Mesothelial cell of epicardium (in vitro differentiated cells): ENCODE measurements at regions not wholly inside any gene's neighbourhood (a gene's known extent, or its start where the extent isn't known, plus 50 kb on each side); places are given as distances from the start of the nearest gene placed in this dataset.

Experiments used
- DNase-seq, 2 experiments: peaks; one replicate each; pipeline ENCODE4 v3.0.0; 2021; ENCODE audit warnings: low spot score in 2 of 2; ENCODE audit not compliant: unreplicated experiment in 2 of 2
- H3K27ac Mint-ChIP-seq: 2 replicates; pipeline ENCODE4 v1.8.0; 2021; ENCODE audit warnings: mixed read lengths
- H3K27me3 Mint-ChIP-seq: 2 replicates; pipeline ENCODE4 v1.8.0; 2021; ENCODE audit warnings: low read depth, mixed read lengths
- H3K36me3 Mint-ChIP-seq: 2 replicates; pipeline ENCODE4 v1.8.0; 2021; ENCODE audit warnings: mixed read lengths
- H3K4me1 Mint-ChIP-seq: 2 replicates; pipeline ENCODE4 v1.8.0; 2021; ENCODE audit warnings: mixed read lengths
- H3K4me3 Mint-ChIP-seq: 2 replicates; pipeline ENCODE4 v1.8.0; 2021; ENCODE audit warnings: mild to moderate bottlenecking, moderate library complexity, mixed read lengths
- H3K9me3 Mint-ChIP-seq: 2 replicates; pipeline ENCODE4 v1.8.0; 2021; ENCODE audit warnings: mixed read lengths
- TF ChIP-seq, protein P1 (sequence below): fragments of 200-600 bp; sonication (generic); IDR thresholded peaks from one replicate; pipeline ENCODE4 v1.5.0; 2021; ENCODE audit warnings: antibody characterized with exemption; ENCODE audit not compliant: unreplicated experiment

GRCh38 chr14:34204774-34205173, 253.9 kb upstream of the EGLN3 start:
- H3K27ac Mint-ChIP-seq, result no peak overlapping the region
- peaks cover 8% of the 10 kb centered on the region for H3K4me1 Mint-ChIP-seq
- no peaks in the 10 kb centered on the region for H3K36me3 Mint-ChIP-seq
- H3K4me3 Mint-ChIP-seq, result no peak overlapping the region
- H3K27me3 Mint-ChIP-seq, result peaks cover 5% of the 10 kb centered on the region
- H3K9me3 Mint-ChIP-seq, result peaks cover 10% of the 10 kb centered on the region
- no peak for DNase-seq
- TF ChIP-seq, protein P1, sequence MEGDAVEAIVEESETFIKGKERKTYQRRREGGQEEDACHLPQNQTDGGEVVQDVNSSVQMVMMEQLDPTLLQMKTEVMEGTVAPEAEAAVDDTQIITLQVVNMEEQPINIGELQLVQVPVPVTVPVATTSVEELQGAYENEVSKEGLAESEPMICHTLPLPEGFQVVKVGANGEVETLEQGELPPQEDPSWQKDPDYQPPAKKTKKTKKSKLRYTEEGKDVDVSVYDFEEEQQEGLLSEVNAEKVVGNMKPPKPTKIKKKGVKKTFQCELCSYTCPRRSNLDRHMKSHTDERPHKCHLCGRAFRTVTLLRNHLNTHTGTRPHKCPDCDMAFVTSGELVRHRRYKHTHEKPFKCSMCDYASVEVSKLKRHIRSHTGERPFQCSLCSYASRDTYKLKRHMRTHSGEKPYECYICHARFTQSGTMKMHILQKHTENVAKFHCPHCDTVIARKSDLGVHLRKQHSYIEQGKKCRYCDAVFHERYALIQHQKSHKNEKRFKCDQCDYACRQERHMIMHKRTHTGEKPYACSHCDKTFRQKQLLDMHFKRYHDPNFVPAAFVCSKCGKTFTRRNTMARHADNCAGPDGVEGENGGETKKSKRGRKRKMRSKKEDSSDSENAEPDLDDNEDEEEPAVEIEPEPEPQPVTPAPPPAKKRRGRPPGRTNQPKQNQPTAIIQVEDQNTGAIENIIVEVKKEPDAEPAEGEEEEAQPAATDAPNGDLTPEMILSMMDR, result no peak

- TF ChIP-seq, protein P1, result no peak
- Mint-ChIP-seq H3K27me3 (peaks cover 5% of the 10 kb centered on the region), H3K4me1 (peaks cover 8% of the 10 kb centered on the region), H3K4me3 (no peak overlapping the region), H3K36me3 (no peaks in the 10 kb centered on the region), H3K27ac (no peak overlapping the region), H3K9me3 (peaks cover 10% of the 10 kb centered on the region)
- DNase-seq, result no peak
Measured at GRCh38 chr14:34203251-34203722, 252.4 kb upstream of the EGLN3 start.

DNA sequence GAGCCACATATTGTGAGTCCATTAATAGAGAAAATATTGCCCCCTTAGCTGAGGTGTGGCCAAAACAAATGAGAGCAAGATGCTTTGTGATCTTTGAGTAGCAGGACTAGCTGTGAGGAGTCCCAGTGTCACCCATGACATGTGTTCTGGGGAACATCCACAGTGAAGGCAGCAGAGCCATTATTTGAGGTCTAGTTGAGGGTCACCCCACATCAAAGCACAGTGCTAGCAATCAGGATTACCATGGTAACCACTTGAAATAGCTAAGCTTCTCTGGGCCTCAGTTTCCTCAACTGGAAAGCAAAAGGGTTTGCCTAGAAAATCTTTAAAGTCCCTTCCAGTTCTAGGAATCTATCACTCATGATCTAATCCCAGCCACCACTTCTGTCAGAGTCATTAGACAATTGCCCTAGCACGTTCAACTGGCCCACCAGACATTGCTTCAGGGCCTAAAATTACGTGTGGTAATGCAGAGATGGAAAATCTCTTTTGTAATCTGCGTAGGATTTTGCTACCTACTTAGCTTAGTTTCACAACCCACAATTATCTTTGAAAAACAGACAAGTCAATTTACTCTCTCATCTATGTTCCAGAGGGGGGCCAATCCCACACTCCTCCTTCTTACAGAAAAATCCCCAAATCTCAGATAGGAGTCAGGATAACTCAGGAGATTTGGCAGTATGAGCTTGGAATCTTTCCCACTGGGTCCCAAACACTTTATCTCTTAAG, 251.2 kb upstream of the EGLN3 start:
- Mint-ChIP-seq H3K36me3 (no peaks in the 10 kb centered on the region), H3K9me3 (peaks cover 10% of the 10 kb centered on the region), H3K27me3 (peaks cover 5% of the 10 kb centered on the region), H3K4me3 (no peak overlapping the region), H3K4me1 (peaks cover 8% of the 10 kb centered on the region), H3K27ac (peak overlapping the region; percentile 45)
- TF ChIP-seq, protein P1, result no peak
- no peak for DNase-seq

- DNase-seq, result no peak
- H3K27me3 Mint-ChIP-seq, result peaks cover 4% of the 10 kb centered on the region
- TF ChIP-seq, protein P1, result no peak
Measured at GRCh38 chr14:34199585-34199984, 248.7 kb upstream of the EGLN3 start.

DNA sequence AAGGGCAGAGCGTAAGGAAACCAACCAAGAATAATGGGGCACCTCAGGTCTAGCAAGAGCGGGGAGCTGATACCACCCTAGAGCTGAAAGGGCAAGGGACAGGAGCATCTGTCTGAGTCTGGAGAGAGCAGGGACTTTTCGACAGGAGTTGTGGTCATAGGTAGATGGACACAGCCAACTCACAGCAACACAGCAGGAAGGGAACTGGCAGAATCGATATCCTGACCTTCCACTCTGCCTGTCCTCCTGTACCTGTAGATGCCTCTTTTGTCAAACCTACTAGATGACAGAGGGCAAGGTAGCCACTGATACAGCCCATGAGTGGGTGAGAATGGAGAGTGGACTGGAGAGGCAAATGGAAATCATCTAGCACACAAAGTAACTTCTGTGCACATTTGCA, 247.2 kb upstream of the EGLN3 start:
- peaks cover 8% of the 10 kb centered on the region for H3K4me1 Mint-ChIP-seq

More at GRCh38 chr14:34199585-34199984, 248.7 kb upstream of the EGLN3 start:
- Mint-ChIP-seq H3K36me3 (no peaks in the 10 kb centered on the region), H3K9me3 (no peaks in the 10 kb centered on the region), H3K4me1 (peaks cover 8% of the 10 kb centered on the region), H3K4me3 (no peak overlapping the region), H3K27ac (no peak overlapping the region)

More for the DNA sequence above, 247.2 kb upstream of the EGLN3 start:
- TF ChIP-seq, protein P1, result no peak
- no peak overlapping the region for H3K4me3 Mint-ChIP-seq
- H3K9me3 Mint-ChIP-seq, result peaks cover 4% of the 10 kb centered on the region
- no peaks in the 10 kb centered on the region for H3K27me3 Mint-ChIP-seq
- DNase-seq, result no peak
- no peak overlapping the region for H3K27ac Mint-ChIP-seq
- no peaks in the 10 kb centered on the region for H3K36me3 Mint-ChIP-seq
